Tibial artery (tissue), 4 donors: ENCODE measurements at regions not wholly inside any gene's neighbourhood (a gene's known extent, or its start where the extent isn't known, plus 50 kb on each side); places are given as distances from the start of the nearest gene placed in this dataset.

ENCODE experiments used
- DNase-seq, 2 donors: peaks; one replicate each; pipeline ENCODE4 v3.0.0-alpha.2; 2019
- H3K27ac ChIP-seq, 2 donors: fragments of 200-600 bp; sonication (generic) in 1 of 2; 1 replicate in 1 of 2; 2 replicates in 1 of 2; pipeline ENCODE4 v1.5.1; 2018 to 2019; ENCODE audit warnings: mild to moderate bottlenecking in 1 of 2
- H3K27me3 ChIP-seq, 2 donors: fragments of 200-600 bp; sonication (generic) in 1 of 2; one replicate each; pipeline versions ENCODE4 v1.5.1 to v1.6.0; 2016 to 2019
- H3K36me3 ChIP-seq, 3 donors: fragments of 200-600 bp; sonication (generic) in 2 of 3; one replicate each; pipeline ENCODE4 v1.5.1; 2016 to 2019; ENCODE audit warnings: mild to moderate bottlenecking in 2 of 3
- H3K4me1 ChIP-seq, 4 donors: fragments of 200-600 bp; sonication (generic) in 2 of 4; 1 replicate in 3 of 4; 2 replicates in 1 of 4; pipeline ENCODE4 v1.5.1; 2016 to 2019
- H3K4me3 ChIP-seq, 2 donors: fragments of 200-600 bp; sonication (generic) in 1 of 2; 1 replicate in 1 of 2; 2 replicates in 1 of 2; pipeline ENCODE4 v1.5.1; 2018 to 2019; ENCODE audit warnings: mild to moderate bottlenecking in 2 of 2
- H3K9me3 ChIP-seq, 3 donors: fragments of 200-600 bp; sonication (generic) in 1 of 3; one replicate each; pipeline ENCODE4 v1.5.1; 2016 to 2019
- intact Hi-C: fragments of 100-400 bp; cut with DNase I; formaldehyde crosslinking; loops from one replicate; pipeline ENCODE4 v1.15.0; 2023; ENCODE audit warnings: low total_unique reads
- TF ChIP-seq, protein P1 (sequence below), 2 experiments: fragments of 200-600 bp in 1 of 2; fragments of 450-650 bp in 1 of 2; IDR thresholded peaks; one replicate each; pipeline ENCODE4 v1.5.1; 2017 to 2019; ENCODE audit warnings: antibody characterized with exemption in 2 of 2, mild to moderate bottlenecking in 1 of 2, moderate library complexity in 1 of 2

DNA sequence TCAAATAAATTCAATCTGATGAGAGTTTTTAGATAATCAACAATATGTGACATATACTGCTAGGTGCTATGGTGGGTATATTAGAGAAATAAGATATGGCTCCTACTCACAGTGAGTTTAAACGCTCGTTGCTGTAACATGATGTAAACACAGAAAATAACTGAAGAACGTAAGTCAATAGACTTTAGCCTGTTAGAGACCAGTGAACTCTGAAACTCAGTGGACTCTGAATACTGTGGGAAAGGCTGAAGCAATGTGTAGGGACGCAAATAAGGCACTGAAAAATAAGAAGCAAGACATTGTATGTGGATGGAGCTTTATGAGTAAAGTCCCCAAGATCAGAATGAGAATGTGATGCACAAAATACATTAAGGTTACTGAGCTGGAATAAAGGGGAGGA lies 431.6 kb downstream of the TFAP2B start:
- H3K27me3 ChIP-seq = no peaks in the 10 kb centered on the region
- no peaks in the 10 kb centered on the region for H3K4me1 ChIP-seq
- H3K27ac ChIP-seq = no peak overlapping the region
- H3K4me3 ChIP-seq = no peak overlapping the region
- intact Hi-C loops = no loop called here
- H3K36me3 ChIP-seq = no peaks in the 10 kb centered on the region
- TF ChIP-seq, protein P1, sequence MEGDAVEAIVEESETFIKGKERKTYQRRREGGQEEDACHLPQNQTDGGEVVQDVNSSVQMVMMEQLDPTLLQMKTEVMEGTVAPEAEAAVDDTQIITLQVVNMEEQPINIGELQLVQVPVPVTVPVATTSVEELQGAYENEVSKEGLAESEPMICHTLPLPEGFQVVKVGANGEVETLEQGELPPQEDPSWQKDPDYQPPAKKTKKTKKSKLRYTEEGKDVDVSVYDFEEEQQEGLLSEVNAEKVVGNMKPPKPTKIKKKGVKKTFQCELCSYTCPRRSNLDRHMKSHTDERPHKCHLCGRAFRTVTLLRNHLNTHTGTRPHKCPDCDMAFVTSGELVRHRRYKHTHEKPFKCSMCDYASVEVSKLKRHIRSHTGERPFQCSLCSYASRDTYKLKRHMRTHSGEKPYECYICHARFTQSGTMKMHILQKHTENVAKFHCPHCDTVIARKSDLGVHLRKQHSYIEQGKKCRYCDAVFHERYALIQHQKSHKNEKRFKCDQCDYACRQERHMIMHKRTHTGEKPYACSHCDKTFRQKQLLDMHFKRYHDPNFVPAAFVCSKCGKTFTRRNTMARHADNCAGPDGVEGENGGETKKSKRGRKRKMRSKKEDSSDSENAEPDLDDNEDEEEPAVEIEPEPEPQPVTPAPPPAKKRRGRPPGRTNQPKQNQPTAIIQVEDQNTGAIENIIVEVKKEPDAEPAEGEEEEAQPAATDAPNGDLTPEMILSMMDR (IDR thresholded peaks at IDR 0.05) = no peak
- no peaks in the 10 kb centered on the region for H3K9me3 ChIP-seq
- DNase-seq = no peak

DNA sequence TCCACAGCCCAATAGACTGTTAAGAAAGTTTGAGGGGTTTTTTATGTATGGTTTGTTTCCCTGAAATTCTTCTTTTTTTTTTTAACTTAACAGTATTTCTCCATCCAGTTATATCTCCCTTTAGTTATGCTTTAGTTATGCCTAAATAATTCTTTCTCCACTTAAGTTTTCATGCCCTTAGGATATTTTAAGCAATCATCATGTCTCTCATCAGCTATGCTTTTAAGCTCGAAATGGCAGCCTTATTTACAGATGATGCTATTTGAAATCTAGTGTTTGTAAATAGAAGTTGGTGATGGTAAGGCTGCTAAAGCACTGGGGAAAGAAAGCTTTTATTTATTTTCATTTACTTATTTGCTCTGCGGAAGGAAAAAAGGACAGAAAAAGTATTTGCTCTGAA lies 439.3 kb downstream of the TFAP2B start:
- Histone ChIP-seq H3K9me3 (no peaks in the 10 kb centered on the region), H3K27ac (no peak overlapping the region), H3K4me3 (no peak overlapping the region), H3K4me1 (no peaks in the 10 kb centered on the region), H3K27me3 (no peaks in the 10 kb centered on the region), H3K36me3 (no peaks in the 10 kb centered on the region)
- TF ChIP-seq, protein P1 (IDR thresholded peaks at IDR 0.05) = no peak
- no peak for DNase-seq
- intact Hi-C loops = no loop called here

DNA sequence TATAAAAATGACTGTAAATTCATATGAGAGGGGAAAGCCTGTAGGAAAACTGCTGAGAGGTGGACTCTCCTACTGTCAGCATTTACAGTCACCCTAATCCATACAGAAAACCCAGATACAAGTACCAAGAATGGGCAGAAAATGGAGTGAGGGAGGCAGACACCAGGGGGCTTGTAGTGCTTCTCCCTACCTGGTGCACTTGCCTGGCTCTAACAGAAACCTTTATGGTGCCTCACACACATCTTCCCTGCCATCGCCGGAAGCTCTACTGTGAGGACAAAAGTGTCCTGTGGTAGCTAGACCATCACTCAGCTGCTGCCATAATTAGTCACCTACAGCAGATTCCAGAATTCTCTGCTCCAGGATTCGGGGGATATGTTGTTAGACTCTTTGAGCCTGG lies 441.3 kb downstream of the TFAP2B start:
- H3K36me3 ChIP-seq = no peaks in the 10 kb centered on the region
- intact Hi-C loops = no loop called here
- no peak for DNase-seq
- no peak overlapping the region for H3K4me3 ChIP-seq
- no peaks in the 10 kb centered on the region for H3K9me3 ChIP-seq
- no peaks in the 10 kb centered on the region for H3K4me1 ChIP-seq
- TF ChIP-seq, protein P1 (IDR thresholded peaks at IDR 0.05) = no peak
- H3K27ac ChIP-seq = no peak overlapping the region
- H3K27me3 ChIP-seq = no peaks in the 10 kb centered on the region

DNA sequence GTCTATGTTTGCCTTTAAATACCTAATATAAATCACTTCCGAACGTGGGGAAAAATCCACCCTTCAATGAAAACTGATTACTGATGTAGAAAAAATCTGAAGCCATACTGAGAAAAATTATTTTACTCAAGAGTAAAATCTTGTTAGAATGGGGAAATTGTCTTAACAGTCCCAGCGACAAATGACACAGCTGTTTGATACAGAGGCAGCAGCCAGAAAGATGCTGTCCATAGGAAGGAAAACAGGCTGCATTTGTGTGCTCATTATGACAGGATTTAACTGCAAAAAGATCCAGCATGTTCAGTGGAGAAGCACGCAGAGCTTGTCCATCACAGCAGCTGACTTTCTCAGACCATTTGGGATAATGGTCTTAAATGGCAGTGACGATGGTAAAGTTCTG lies 443.0 kb downstream of the TFAP2B start:
- Histone ChIP-seq H3K4me3 (no peak overlapping the region), H3K27ac (no peak overlapping the region), H3K9me3 (no peaks in the 10 kb centered on the region), H3K36me3 (no peaks in the 10 kb centered on the region), H3K27me3 (no peaks in the 10 kb centered on the region), H3K4me1 (no peaks in the 10 kb centered on the region)
- TF ChIP-seq, protein P1 (IDR thresholded peaks at IDR 0.05) = no peak
- intact Hi-C loops = no loop called here
- no peak for DNase-seq

DNA sequence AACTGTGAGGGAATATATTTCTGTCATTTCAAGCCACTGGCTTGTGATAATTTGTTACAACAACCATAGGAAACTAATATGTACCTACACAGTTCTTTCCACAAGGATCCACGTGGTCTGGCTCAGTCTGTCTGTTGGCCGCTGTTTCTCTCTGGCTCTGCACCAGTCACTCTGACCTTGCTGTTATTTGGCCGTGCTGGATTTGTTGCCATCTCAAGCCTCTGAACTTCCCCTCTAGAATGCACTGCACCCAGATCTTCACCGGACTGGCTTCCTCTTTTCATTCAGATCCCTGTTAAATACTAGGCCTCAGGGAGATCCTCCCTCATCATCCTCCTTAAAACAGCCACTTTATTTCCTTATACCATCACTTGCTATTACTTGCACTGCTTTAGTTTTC lies 446.8 kb downstream of the TFAP2B start:
- Histone ChIP-seq H3K36me3 (no peaks in the 10 kb centered on the region), H3K4me3 (no peak overlapping the region), H3K4me1 (no peaks in the 10 kb centered on the region), H3K27me3 (no peaks in the 10 kb centered on the region), H3K9me3 (no peaks in the 10 kb centered on the region), H3K27ac (no peak overlapping the region)
- intact Hi-C loops = no loop called here
- DNase-seq = peak in 1 of 2 donors; percentile 43
- TF ChIP-seq, protein P1 (IDR thresholded peaks at IDR 0.05) = no peak

DNA sequence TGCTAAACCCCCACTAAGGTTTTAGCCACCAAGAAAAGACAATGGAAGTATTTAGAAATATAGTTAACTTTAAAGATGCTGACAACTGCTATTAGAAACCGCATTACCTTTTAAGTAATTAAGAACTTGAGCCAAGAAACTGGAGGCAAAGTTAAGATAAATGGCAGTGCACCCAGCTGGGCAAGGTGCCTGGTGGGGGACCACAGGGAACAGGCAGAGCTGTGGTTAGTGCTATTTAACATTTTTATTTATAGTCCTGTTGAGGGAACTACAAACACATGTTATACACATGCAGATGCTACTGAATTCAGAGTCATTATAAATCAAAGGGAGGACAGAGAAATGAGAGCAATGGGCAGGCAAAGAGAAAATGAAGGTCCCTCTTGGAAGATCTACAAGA lies 447.9 kb downstream of the TFAP2B start:
- H3K36me3 ChIP-seq = no peaks in the 10 kb centered on the region
- H3K9me3 ChIP-seq = no peaks in the 10 kb centered on the region
- intact Hi-C loops = no loop called here
- H3K4me1 ChIP-seq = no peaks in the 10 kb centered on the region
- H3K4me3 ChIP-seq = no peak overlapping the region
- TF ChIP-seq, protein P1 (IDR thresholded peaks at IDR 0.05) = no peak
- no peaks in the 10 kb centered on the region for H3K27me3 ChIP-seq
- H3K27ac ChIP-seq = no peak overlapping the region
- DNase-seq = no peak
